ENCODE measurements at regions not wholly inside any gene's neighbourhood (a gene's known extent, or its start where the extent isn't known, plus 50 kb on each side); places are given as distances from the start of the nearest gene placed in this dataset.
"Not testable (repeated sequence)": the region's sequence is repeated elsewhere in the genome, so short reads cannot be mapped to it uniquely, and the experiment has no call there.

DNA sequence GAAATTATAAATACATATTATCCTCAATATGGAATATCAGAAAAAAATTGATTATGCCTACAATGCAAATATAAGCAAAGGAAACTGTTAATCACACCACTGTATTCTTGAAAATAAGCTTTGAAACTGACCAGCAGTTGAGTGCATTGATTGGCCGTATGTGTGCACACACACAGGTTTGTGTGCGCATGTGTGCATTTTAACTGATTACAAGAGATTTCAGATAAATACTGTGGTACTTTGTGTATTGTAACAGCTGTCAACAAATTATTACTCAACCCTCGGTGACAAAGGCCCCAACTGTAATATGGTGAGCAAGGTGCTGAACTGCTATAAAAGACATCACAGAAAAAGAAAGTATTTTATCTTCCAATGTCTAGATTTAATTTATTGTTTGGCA, 1238.9 kb upstream of the ALCAM start:
- DNase-seq (ENCODE audit: low read depth in 2 of 2) = no peak

GRCh38 chr3:104132566-104133403, 1233.9 kb upstream of the ALCAM start:
- DNase-seq (ENCODE audit: low read depth in 2 of 2) = no peak

DNA sequence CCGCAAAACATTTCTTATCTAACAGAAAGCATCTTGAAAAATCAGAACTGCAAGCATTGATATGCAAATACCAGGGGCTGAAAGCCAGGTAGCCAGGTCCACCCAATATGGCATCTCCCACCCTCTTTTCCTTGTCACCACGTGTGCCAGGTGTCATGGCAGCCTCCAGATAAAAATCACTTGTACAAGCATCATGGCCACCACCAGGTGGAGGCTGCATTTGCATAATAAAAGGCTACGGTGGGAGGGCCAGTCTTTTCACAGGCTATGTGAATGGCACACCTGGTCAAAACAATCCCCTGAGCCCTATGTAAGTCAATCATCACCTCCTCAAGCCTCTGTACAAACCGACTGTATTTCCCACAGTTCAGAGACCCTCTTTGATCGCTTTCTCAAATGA, 1233.1 kb upstream of the ALCAM start:
- no peak for DNase-seq (ENCODE audit: low read depth in 2 of 2)

GRCh38 chr3:104137116-104137515, 1229.6 kb upstream of the ALCAM start:
- no peak for DNase-seq (ENCODE audit: low read depth in 2 of 2)

GRCh38 chr3:104145164-104145563, 1221.5 kb upstream of the ALCAM start:
- DNase-seq (ENCODE audit: low read depth in 2 of 2) = no peak

GRCh38 chr3:104149154-104149553, 1217.6 kb upstream of the ALCAM start:
- no peak for DNase-seq (ENCODE audit: low read depth in 2 of 2)

- no peak for DNase-seq (ENCODE audit: low read depth in 2 of 2)
Observed at GRCh38 chr3:104150724-104151123, 1216.0 kb upstream of the ALCAM start.

GRCh38 chr3:104154896-104155295, 1211.8 kb upstream of the ALCAM start:
- no peak for DNase-seq (ENCODE audit: low read depth in 2 of 2)

- DNase-seq (ENCODE audit: low read depth in 2 of 2) = no peak
Observed at GRCh38 chr3:104165866-104166265, 1200.8 kb upstream of the ALCAM start.

DNA sequence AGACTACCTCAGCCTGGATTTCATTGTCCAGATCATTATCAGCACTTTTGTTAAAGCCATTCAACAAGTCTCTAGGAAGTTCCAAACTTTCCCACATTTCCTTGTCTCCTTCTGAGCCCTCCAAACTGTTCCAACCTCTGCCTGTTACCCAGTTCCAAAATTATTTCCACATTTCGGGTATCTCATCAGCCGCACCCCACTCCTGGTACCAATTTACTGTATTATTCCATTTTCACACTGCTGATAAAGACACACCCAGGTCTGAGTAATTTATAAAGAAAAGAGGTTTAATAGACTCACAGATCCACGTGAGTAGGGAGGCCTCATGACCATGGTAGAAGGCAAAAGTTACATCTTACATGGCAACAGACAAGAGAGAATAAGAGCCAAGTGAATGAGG, 1198.3 kb upstream of the ALCAM start:
- no peak for DNase-seq (ENCODE audit: low read depth in 2 of 2)

- DNase-seq (ENCODE audit: low read depth in 2 of 2) = no peak
Observed at GRCh38 chr3:104175696-104176095, 1191.0 kb upstream of the ALCAM start.

- no peak for DNase-seq (ENCODE audit: low read depth in 2 of 2)
Observed at GRCh38 chr3:104176706-104177105, 1190.0 kb upstream of the ALCAM start.

DNA sequence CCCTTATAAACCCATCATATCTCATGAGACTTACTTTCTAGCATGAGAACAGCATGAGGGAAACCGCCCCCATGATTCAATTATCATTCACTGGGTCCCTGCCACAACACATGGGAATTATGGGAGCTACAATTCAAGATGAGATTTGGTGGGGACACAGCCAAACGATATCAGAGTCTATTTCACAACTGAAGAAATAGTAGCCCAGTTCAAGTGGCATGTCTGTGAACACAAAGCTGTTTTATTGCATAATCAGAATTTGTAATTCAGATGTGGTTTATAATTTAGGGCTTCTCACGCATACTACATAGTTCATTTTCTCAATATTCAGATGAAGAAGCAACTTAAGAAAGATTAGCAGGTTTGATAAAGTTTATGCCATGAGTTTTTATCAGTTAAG, 1188.0 kb upstream of the ALCAM start:
- no peak for DNase-seq (ENCODE audit: low read depth in 2 of 2)

GRCh38 chr3:104180906-104181305, 1185.8 kb upstream of the ALCAM start:
- no peak for DNase-seq (ENCODE audit: low read depth in 2 of 2)

GRCh38 chr3:104190681-104191080, 1176.0 kb upstream of the ALCAM start:
- DNase-seq (ENCODE audit: low read depth in 2 of 2) = no peak

DNA sequence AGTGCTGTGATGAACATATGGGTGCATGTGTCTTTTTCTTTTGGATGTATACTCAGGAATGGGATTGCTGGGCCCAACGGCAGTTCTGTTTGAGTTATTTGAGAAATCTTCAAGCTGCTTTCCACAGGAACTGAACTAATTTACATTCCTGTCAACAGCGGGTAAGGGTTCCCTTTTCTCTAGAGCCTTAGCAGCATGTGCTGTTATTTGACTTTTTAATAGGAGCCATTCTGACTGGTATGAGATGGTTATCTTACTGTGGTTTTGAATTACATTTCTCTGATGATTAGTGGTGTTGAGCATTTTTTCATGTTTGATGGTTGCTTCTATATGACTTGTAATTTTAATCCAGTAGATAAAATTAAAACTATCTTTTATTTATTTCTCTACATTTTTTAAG, 1168.6 kb upstream of the ALCAM start:
- no peak for DNase-seq (ENCODE audit: low read depth in 2 of 2)

- no peak for DNase-seq (ENCODE audit: low read depth in 2 of 2)
Observed at GRCh38 chr3:104206925-104207324, 1159.8 kb upstream of the ALCAM start.

- DNase-seq (ENCODE audit: low read depth in 2 of 2) = no peak
Observed at GRCh38 chr3:104214277-104214676, 1152.4 kb upstream of the ALCAM start.

- DNase-seq (ENCODE audit: low read depth in 2 of 2) = no peak
Observed at GRCh38 chr3:104214937-104215336, 1151.8 kb upstream of the ALCAM start.

DNA sequence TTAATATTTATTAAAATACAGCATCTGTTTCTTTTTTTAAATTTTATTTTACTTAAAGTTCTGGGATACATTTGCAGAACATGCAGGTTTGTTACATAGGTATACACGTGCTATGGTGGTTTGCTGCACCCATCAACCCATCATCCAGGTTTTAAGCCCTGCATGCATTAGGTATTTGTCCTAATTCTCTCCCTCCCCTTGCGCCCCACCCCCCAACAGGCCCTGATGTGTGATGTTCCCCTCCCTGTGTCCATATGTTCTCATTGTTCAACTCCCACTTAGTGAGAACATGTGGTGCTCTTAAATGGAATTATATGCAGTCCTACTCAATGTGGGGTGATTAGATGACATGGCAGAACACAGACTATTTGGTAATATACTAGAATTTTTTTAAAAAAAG, 1147.7 kb upstream of the ALCAM start:
- DNase-seq (ENCODE audit: low read depth in 2 of 2) = not testable (repeated sequence)

DNA sequence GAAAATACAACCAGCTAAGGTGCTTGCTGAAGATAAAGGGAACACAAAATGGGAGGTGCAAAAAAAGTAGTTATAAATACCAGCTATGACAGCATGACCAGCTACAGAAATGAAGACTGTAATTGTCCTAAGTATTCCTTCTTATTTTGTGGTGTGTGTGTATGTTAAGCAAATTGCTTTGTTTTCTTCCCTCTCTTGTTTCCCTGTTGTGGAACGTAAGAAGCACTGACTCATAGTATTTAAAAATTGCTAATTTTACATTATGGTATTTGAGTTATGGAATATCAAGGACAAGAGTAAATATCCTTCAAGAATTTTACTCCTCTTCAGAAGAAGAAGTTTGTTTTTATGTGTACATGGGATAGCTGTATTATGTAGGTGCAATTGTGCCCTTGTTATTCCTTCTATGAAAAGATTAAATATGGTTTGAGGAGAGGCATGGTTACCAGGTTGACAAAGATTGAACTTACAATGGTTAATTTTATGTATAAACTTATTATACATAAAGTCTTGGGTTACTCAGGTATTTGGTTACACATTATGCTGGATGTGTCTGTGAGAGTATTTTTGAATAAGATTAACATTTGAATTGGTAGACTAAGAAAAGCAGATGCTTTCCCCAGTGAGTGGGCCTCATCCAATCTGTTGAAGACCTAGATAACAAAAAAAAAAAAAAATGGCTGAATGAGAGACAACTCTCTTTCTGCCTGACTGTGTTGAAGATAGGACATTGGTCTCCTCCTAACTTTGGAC, 1132.1 kb upstream of the ALCAM start:
- DNase-seq (ENCODE audit: low read depth in 2 of 2) = no peak

- DNase-seq (ENCODE audit: low read depth in 2 of 2) = no peak
Observed at GRCh38 chr3:104244680-104245220, 1122.0 kb upstream of the ALCAM start.

GRCh38 chr3:104245261-104245660, 1121.4 kb upstream of the ALCAM start:
- no peak for DNase-seq (ENCODE audit: low read depth in 2 of 2)

Measured in activated CD4-positive, alpha-beta T cell treated with anti-CD3 and anti-CD28 coated beads for 24 hours (primary cell).